Kidney epithelial cell (primary cell): ENCODE measurements at regions not wholly inside any gene's neighbourhood (a gene's known extent, or its start where the extent isn't known, plus 50 kb on each side); places are given as distances from the start of the nearest gene placed in this dataset.

Source experiments
- DNase-seq: peaks from one replicate; pipeline ENCODE4 v3.0.0-alpha.2; 2010; ENCODE audit warnings: low read depth
- H3K27me3 ChIP-seq: 2 replicates; pipeline ENCODE4 v1.6.0; 2011; ENCODE audit warnings: low read length; ENCODE audit not compliant: control insufficient read depth, insufficient read depth
- H3K36me3 ChIP-seq: 2 replicates; pipeline ENCODE4 v1.5.1; 2011; ENCODE audit warnings: low read length; ENCODE audit not compliant: control insufficient read depth, insufficient read depth
- H3K4me3 ChIP-seq: 2 replicates; pipeline ENCODE4 v1.5.1; 2011; ENCODE audit warnings: low read depth, mild to moderate bottlenecking, control low read depth, low read length
- TF ChIP-seq, protein P1 (sequence below): IDR thresholded peaks from 2 replicates; pipeline ENCODE4 v1.5.1; 2011; ENCODE audit warnings: mild to moderate bottlenecking, moderate library complexity, low read length, control low read depth, inconsistent platforms; ENCODE audit not compliant: insufficient read depth, poor library complexity, severe bottlenecking

GRCh38 chr2:16075045-16076012 is 135.0 kb downstream of the MYCN start:
- Histone ChIP-seq H3K4me3 (no peak overlapping the region), H3K27me3 (no peaks in the 10 kb centered on the region), H3K36me3 (no peaks in the 10 kb centered on the region)
- TF ChIP-seq, protein P1, sequence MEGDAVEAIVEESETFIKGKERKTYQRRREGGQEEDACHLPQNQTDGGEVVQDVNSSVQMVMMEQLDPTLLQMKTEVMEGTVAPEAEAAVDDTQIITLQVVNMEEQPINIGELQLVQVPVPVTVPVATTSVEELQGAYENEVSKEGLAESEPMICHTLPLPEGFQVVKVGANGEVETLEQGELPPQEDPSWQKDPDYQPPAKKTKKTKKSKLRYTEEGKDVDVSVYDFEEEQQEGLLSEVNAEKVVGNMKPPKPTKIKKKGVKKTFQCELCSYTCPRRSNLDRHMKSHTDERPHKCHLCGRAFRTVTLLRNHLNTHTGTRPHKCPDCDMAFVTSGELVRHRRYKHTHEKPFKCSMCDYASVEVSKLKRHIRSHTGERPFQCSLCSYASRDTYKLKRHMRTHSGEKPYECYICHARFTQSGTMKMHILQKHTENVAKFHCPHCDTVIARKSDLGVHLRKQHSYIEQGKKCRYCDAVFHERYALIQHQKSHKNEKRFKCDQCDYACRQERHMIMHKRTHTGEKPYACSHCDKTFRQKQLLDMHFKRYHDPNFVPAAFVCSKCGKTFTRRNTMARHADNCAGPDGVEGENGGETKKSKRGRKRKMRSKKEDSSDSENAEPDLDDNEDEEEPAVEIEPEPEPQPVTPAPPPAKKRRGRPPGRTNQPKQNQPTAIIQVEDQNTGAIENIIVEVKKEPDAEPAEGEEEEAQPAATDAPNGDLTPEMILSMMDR: no peak
- no peak for DNase-seq

GRCh38 chr2:16073921-16074425 is 133.6 kb downstream of the MYCN start:
- no peak for DNase-seq
- Histone ChIP-seq H3K27me3 (no peaks in the 10 kb centered on the region), H3K36me3 (no peaks in the 10 kb centered on the region), H3K4me3 (no peak overlapping the region)
- TF ChIP-seq, protein P1: no peak

DNA sequence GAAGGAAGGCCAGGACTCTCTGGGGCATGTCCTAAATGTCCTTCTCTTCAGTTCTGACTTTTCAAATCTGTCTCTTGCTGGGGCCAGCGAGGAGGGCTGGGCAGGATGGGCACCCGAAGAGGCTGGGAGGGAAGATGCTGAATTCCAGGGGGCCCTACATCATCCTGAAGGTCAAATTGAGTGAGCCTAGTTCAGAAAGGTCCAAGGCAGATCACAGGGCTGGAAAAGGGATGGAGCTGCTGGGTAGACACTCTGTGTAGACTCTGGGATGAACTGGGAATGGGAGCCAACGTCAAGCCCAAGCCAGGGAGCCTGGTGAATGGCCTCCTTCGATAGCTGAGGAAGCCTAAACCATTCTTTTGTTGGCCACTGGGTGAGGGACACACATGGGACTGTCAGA is 133.1 kb downstream of the MYCN start:
- H3K4me3 ChIP-seq: no peak overlapping the region
- no peak for DNase-seq
- H3K27me3 ChIP-seq: no peaks in the 10 kb centered on the region
- TF ChIP-seq, protein P1: no peak
- H3K36me3 ChIP-seq: no peaks in the 10 kb centered on the region

- TF ChIP-seq, protein P1: no peak
Observed at GRCh38 chr2:16072638-16073290, 132.4 kb downstream of the MYCN start.

GRCh38 chr2:16071865-16072637 is 131.7 kb downstream of the MYCN start:
- no peak overlapping the region for H3K4me3 ChIP-seq
- no peak for DNase-seq

More at GRCh38 chr2:16072638-16073290, 132.4 kb downstream of the MYCN start:
- Histone ChIP-seq H3K36me3 (no peaks in the 10 kb centered on the region), H3K4me3 (no peak overlapping the region), H3K27me3 (no peaks in the 10 kb centered on the region)
- no peak for DNase-seq

More at GRCh38 chr2:16071865-16072637, 131.7 kb downstream of the MYCN start:
- H3K27me3 ChIP-seq: no peaks in the 10 kb centered on the region
- no peaks in the 10 kb centered on the region for H3K36me3 ChIP-seq
- TF ChIP-seq, protein P1: no peak
